ENCODE measurements at regions not wholly inside any gene's neighbourhood (a gene's known extent, or its start where the extent isn't known, plus 50 kb on each side); places are given as distances from the start of the nearest gene placed in this dataset.

GRCh38 chr2:21233194-21233593 lies 109.4 kb downstream of the TDRD15 start (continued):
- TF ChIP-seq RELA (CRISPR knock-in tag; IDR thresholded peaks at IDR 0.05; ENCODE audit: borderline replicate concordance) (no peak), PREB (CRISPR knock-in tag; IDR thresholded peaks at IDR 0.05; ENCODE audit: borderline replicate concordance) (no peak), SMAD4 (CRISPR knock-in tag; IDR thresholded peaks at IDR 0.05) (no peak), KAT7 (CRISPR knock-in tag; IDR thresholded peaks at IDR 0.05; ENCODE audit: borderline replicate concordance) (no peak), MXD4 (CRISPR knock-in tag; IDR thresholded peaks at IDR 0.05; ENCODE audit: borderline replicate concordance) (no peak), ZSCAN18 (CRISPR knock-in tag; IDR thresholded peaks at IDR 0.05) (no peak), NR2C2 (CRISPR knock-in tag; IDR thresholded peaks at IDR 0.05) (no peak), TEAD4 (CRISPR knock-in tag; IDR thresholded peaks at IDR 0.05) (no peak), USF1 (CRISPR knock-in tag; IDR thresholded peaks at IDR 0.05) (no peak), FOXP1 (CRISPR knock-in tag; IDR thresholded peaks at IDR 0.05; ENCODE audit: borderline replicate concordance) (no peak), FOXK1 (CRISPR knock-in tag; IDR thresholded peaks at IDR 0.05) (no peak), HMGA2 (CRISPR knock-in tag; IDR thresholded peaks at IDR 0.05) (no peak)

- Mint-ChIP-seq H3K27ac (no peak overlapping the region), H3K4me1 (no peaks in the 10 kb centered on the region), H3K36me3 (no peaks in the 10 kb centered on the region), H3K9me3 (no peaks in the 10 kb centered on the region), H3K27me3 (ENCODE audit: low read depth) (no peaks in the 10 kb centered on the region), H3K4me3 (no peak overlapping the region)
- ChIA-PET CTCF (no interaction called here), POLR2A (interaction anchor here (0.8 kb wide), 1 partner anchor 253 kb away, joined by 3 read pairs; no protein-coding TSS in a partner anchor)
- DNase-seq (ENCODE audit: low spot score): no peak
- no peak for ATAC-seq
- TF ChIP-seq TCF7 (CRISPR knock-in tag; IDR thresholded peaks at IDR 0.05; ENCODE audit: low read depth): no peak
- no peak for TF ChIP-seq ATF6 (CRISPR knock-in tag; IDR thresholded peaks at IDR 0.05)
- TF ChIP-seq SP1 (CRISPR knock-in tag; conservative IDR thresholded peaks at IDR 0.05): no peak
- TF ChIP-seq NR3C1 (CRISPR knock-in tag; conservative IDR thresholded peaks at IDR 0.05; ENCODE audit: low read depth): no peak
- no peak for TF ChIP-seq ZNF121 (CRISPR knock-in tag; IDR thresholded peaks at IDR 0.05)
- no peak for TF ChIP-seq FOXJ3 (CRISPR knock-in tag; IDR thresholded peaks at IDR 0.05; ENCODE audit: borderline replicate concordance)
- no peak for TF ChIP-seq CDX4 (CRISPR knock-in tag; IDR thresholded peaks at IDR 0.05; ENCODE audit: borderline replicate concordance)
- TF ChIP-seq ARID4B (CRISPR knock-in tag; IDR thresholded peaks at IDR 0.05; ENCODE audit: borderline replicate concordance): no peak
- TF ChIP-seq NR2C2 (CRISPR knock-in tag; IDR thresholded peaks at IDR 0.05): no peak
- no peak for TF ChIP-seq ZNF396 (CRISPR knock-in tag; IDR thresholded peaks at IDR 0.05; ENCODE audit: borderline replicate concordance)
- no peak for TF ChIP-seq ZNF317 (CRISPR knock-in tag; IDR thresholded peaks at IDR 0.05; ENCODE audit: borderline replicate concordance, low read depth)
- no peak for TF ChIP-seq CBFB (CRISPR knock-in tag; IDR thresholded peaks at IDR 0.05; ENCODE audit: low read depth)
- no peak for TF ChIP-seq SOX15 (CRISPR knock-in tag; IDR thresholded peaks at IDR 0.05)
Measured at GRCh38 chr2:21234001-21234400, 110.2 kb downstream of the TDRD15 start.

Data from WTC11 (cell line).